Anterior cingulate cortex (tissue), 58 donors: ENCODE measurements at regions not wholly inside any gene's neighbourhood (a gene's known extent, or its start where the extent isn't known, plus 50 kb on each side); places are given as distances from the start of the nearest gene placed in this dataset.

Experiments
- DNase-seq, 58 donors: peaks; one replicate each; lab custom pipeline; 2025; lab: John Stamatoyannopoulos, UW

- DNase-seq: no peak
Observed at GRCh38 chr18:41009926-41010325, 945.1 kb upstream of the PIK3C3 start.

GRCh38 chr18:41004324-41004723, 950.7 kb upstream of the PIK3C3 start:
- no peak for DNase-seq

GRCh38 chr18:40995529-40995928, 959.5 kb upstream of the PIK3C3 start:
- no peak for DNase-seq

- no peak for DNase-seq
Observed at GRCh38 chr18:40993363-40993762, 961.7 kb upstream of the PIK3C3 start.

GRCh38 chr18:40987581-40987980, 967.5 kb upstream of the PIK3C3 start:
- no peak for DNase-seq

GRCh38 chr18:40985436-40985835, 969.6 kb upstream of the PIK3C3 start:
- no peak for DNase-seq

GRCh38 chr18:40984856-40985255, 970.2 kb upstream of the PIK3C3 start:
- no peak for DNase-seq

- no peak for DNase-seq
Observed at GRCh38 chr18:40983835-40984234, 971.2 kb upstream of the PIK3C3 start.

- no peak for DNase-seq
Observed at GRCh38 chr18:40980171-40980570, 974.9 kb upstream of the PIK3C3 start.

- no peak for DNase-seq
Observed at GRCh38 chr18:40976050-40976449, 979.0 kb upstream of the PIK3C3 start.

GRCh38 chr18:40974448-40974847, 980.6 kb upstream of the PIK3C3 start:
- no peak for DNase-seq

GRCh38 chr18:40962784-40963183, 992.2 kb upstream of the PIK3C3 start:
- no peak for DNase-seq

- DNase-seq: no peak
Observed at GRCh38 chr18:40957533-40958070, 997.4 kb upstream of the PIK3C3 start.

GRCh38 chr18:40956213-40956612, 998.8 kb upstream of the PIK3C3 start:
- DNase-seq: no peak

GRCh38 chr18:40955351-40955750, 999.7 kb upstream of the PIK3C3 start:
- no peak for DNase-seq

GRCh38 chr18:40949114-40949950, 1005.7 kb upstream of the PIK3C3 start:
- DNase-seq: no peak

- DNase-seq: no peak
Observed at GRCh38 chr18:40944576-40944975, 1010.5 kb upstream of the PIK3C3 start.

- no peak for DNase-seq
Observed at GRCh38 chr18:40939656-40940515, 1015.1 kb upstream of the PIK3C3 start.

- no peak for DNase-seq
Observed at GRCh38 chr18:40938615-40939014, 1016.4 kb upstream of the PIK3C3 start.

- DNase-seq: no peak
Observed at GRCh38 chr18:40937386-40937785, 1017.6 kb upstream of the PIK3C3 start.

- no peak for DNase-seq
Observed at GRCh38 chr18:40935423-40935822, 1019.6 kb upstream of the PIK3C3 start.
